CD8-positive, alpha-beta memory T cell (primary cell): ENCODE measurements at regions not wholly inside any gene's neighbourhood (a gene's known extent, or its start where the extent isn't known, plus 50 kb on each side); places are given as distances from the start of the nearest gene placed in this dataset.

Source experiments
- CTCF ChIA-PET: fragments of 350-600 bp; sonication (Branson Sonifier 250); formaldehyde crosslinking; loops from one replicate; lab custom pipeline; 2021; ENCODE audit warnings: antibody characterized with exemption; lab: Charles Lee
- POLR2A ChIA-PET: fragments of 350-600 bp; sonication (Branson Sonifier 250); formaldehyde crosslinking; loops from one replicate; lab custom pipeline; 2021; ENCODE audit warnings: antibody characterized with exemption; lab: Charles Lee
- DNase-seq, 5 donors: peaks; one replicate each; pipeline versions ENCODE4 v3.0.0 to v3.0.0-alpha.2; 2020 to 2022; ENCODE audit warnings: mixed read lengths in 1 of 5
- H3K27ac ChIP-seq: one replicate; pipeline ENCODE4 v1.7.0; 2013; ENCODE audit warnings: low read depth, mild to moderate bottlenecking, low read length, moderate library complexity
- H3K27me3 ChIP-seq: 2 replicates; pipeline ENCODE4 v1.7.0; 2013; ENCODE audit warnings: low read length, mild to moderate bottlenecking; ENCODE audit not compliant: insufficient read depth, poor library complexity, severe bottlenecking
- H3K36me3 ChIP-seq: 2 replicates; pipeline ENCODE4 v1.7.0; 2013; ENCODE audit warnings: mild to moderate bottlenecking, low read length, moderate library complexity; ENCODE audit not compliant: insufficient read depth
- H3K4me1 ChIP-seq: 2 replicates; pipeline ENCODE4 v1.7.0; 2013; ENCODE audit warnings: mild to moderate bottlenecking, low read length, moderate library complexity; ENCODE audit not compliant: insufficient read depth
- H3K4me3 ChIP-seq: 2 replicates; pipeline ENCODE4 v1.7.0; 2013; ENCODE audit warnings: mild to moderate bottlenecking, low read length
- H3K9me3 ChIP-seq: 2 replicates; pipeline ENCODE4 v1.7.0; 2013; ENCODE audit warnings: mild to moderate bottlenecking, low read length
- H3K27ac Mint-ChIP-seq, 8 donors: one replicate each; pipeline ENCODE4 v1.8.0; 2020 to 2021; ENCODE audit warnings: mixed read lengths in 8 of 8, mild to moderate bottlenecking in 6 of 8, inconsistent platforms in 3 of 8, moderate library complexity in 3 of 8
- H3K27me3 Mint-ChIP-seq, 2 donors: one replicate each; pipeline ENCODE4 v1.8.0; 2020 to 2021; ENCODE audit warnings: mixed read lengths in 2 of 2, mild to moderate bottlenecking in 1 of 2, moderate library complexity in 1 of 2
- H3K36me3 Mint-ChIP-seq, 3 donors: one replicate each; pipeline ENCODE4 v1.8.0; 2020 to 2021; ENCODE audit warnings: mixed read lengths in 3 of 3, inconsistent platforms in 1 of 3, mild to moderate bottlenecking in 1 of 3
- H3K4me1 Mint-ChIP-seq, 3 donors: one replicate each; pipeline ENCODE4 v1.8.0; 2020 to 2021; ENCODE audit warnings: mixed read lengths in 3 of 3, inconsistent platforms in 1 of 3, mild to moderate bottlenecking in 1 of 3
- H3K4me3 Mint-ChIP-seq, 7 donors: one replicate each; pipeline ENCODE4 v1.8.0; 2020 to 2021; ENCODE audit warnings: mixed read lengths in 7 of 7, mild to moderate bottlenecking in 6 of 7, moderate library complexity in 4 of 7, inconsistent platforms in 2 of 7
- H3K9me3 Mint-ChIP-seq, 5 donors: one replicate each; pipeline ENCODE4 v1.8.0; 2020 to 2022; ENCODE audit warnings: mixed read lengths in 5 of 5, mild to moderate bottlenecking in 3 of 5, moderate library complexity in 2 of 5, inconsistent platforms in 1 of 5

GRCh38 chr21:41641821-41642701, 124.8 kb downstream of the RIPK4 start:
- no peak overlapping the region for H3K4me3 ChIP-seq
- ChIA-PET CTCF (no interaction called here), POLR2A (no interaction called here)
- H3K27me3 ChIP-seq: no peaks in the 10 kb centered on the region
- no peak for DNase-seq
- Mint-ChIP-seq H3K9me3 (no peaks in the 10 kb centered on the region), H3K27ac (no peak overlapping the region), H3K27me3 (peaks cover 15 to 43% of the 10 kb centered on the region in 2 donors), H3K4me1 (no peaks in the 10 kb centered on the region), H3K4me3 (no peak overlapping the region), H3K36me3 (no peaks in the 10 kb centered on the region)
- no peaks in the 10 kb centered on the region for H3K4me1 ChIP-seq
- H3K9me3 ChIP-seq: no peaks in the 10 kb centered on the region
- H3K27ac ChIP-seq: no peak overlapping the region
- H3K36me3 ChIP-seq: no peaks in the 10 kb centered on the region

GRCh38 chr21:41641510-41641815, 125.4 kb downstream of the RIPK4 start:
- DNase-seq: no peak
- Mint-ChIP-seq H3K27me3 (peaks cover 15 to 43% of the 10 kb centered on the region in 2 donors), H3K36me3 (no peaks in the 10 kb centered on the region), H3K4me3 (no peak overlapping the region), H3K27ac (no peak overlapping the region), H3K9me3 (no peaks in the 10 kb centered on the region), H3K4me1 (no peaks in the 10 kb centered on the region)
- no peaks in the 10 kb centered on the region for H3K9me3 ChIP-seq
- no peaks in the 10 kb centered on the region for H3K27me3 ChIP-seq
- POLR2A ChIA-PET: no interaction called here
- no peak overlapping the region for H3K27ac ChIP-seq
- CTCF ChIA-PET: no interaction called here
- no peak overlapping the region for H3K4me3 ChIP-seq
- no peaks in the 10 kb centered on the region for H3K4me1 ChIP-seq
- H3K36me3 ChIP-seq: no peaks in the 10 kb centered on the region

- Mint-ChIP-seq H3K27me3 (peaks cover 15 to 43% of the 10 kb centered on the region in 2 donors), H3K27ac (no peak overlapping the region), H3K9me3 (no peaks in the 10 kb centered on the region), H3K4me1 (no peaks in the 10 kb centered on the region), H3K36me3 (no peaks in the 10 kb centered on the region), H3K4me3 (no peak overlapping the region)
- H3K36me3 ChIP-seq: no peaks in the 10 kb centered on the region
- no peak overlapping the region for H3K27ac ChIP-seq
- H3K4me3 ChIP-seq: no peak overlapping the region
- no peaks in the 10 kb centered on the region for H3K27me3 ChIP-seq
- DNase-seq: no peak
- H3K9me3 ChIP-seq: no peaks in the 10 kb centered on the region
- POLR2A ChIA-PET: no interaction called here
- H3K4me1 ChIP-seq: no peaks in the 10 kb centered on the region
- CTCF ChIA-PET: no interaction called here
These were observed 125.9 kb downstream of the RIPK4 start for GRCh38 chr21:41640748-41641509.

GRCh38 chr21:41639766-41640165, 127.1 kb downstream of the RIPK4 start:
- POLR2A ChIA-PET: no interaction called here
- peaks cover 0 to 2% (median 0%) of the 10 kb centered on the region in 5 donors for H3K9me3 Mint-ChIP-seq
- DNase-seq: no peak
- H3K9me3 ChIP-seq: no peaks in the 10 kb centered on the region
- no peak overlapping the region for H3K4me3 ChIP-seq
- H3K4me1 ChIP-seq: no peaks in the 10 kb centered on the region
- H3K4me1 Mint-ChIP-seq: no peaks in the 10 kb centered on the region
- H3K27ac ChIP-seq: no peak overlapping the region
- H3K36me3 ChIP-seq: no peaks in the 10 kb centered on the region
- H3K4me3 Mint-ChIP-seq: no peak overlapping the region
- H3K27me3 Mint-ChIP-seq: peaks cover 15 to 41% of the 10 kb centered on the region in 2 donors
- H3K36me3 Mint-ChIP-seq: peaks cover 0 to 2% (median 0%) of the 10 kb centered on the region in 3 donors
- no peak overlapping the region for H3K27ac Mint-ChIP-seq
- CTCF ChIA-PET: no interaction called here
- H3K27me3 ChIP-seq: no peaks in the 10 kb centered on the region

- H3K36me3 ChIP-seq: no peaks in the 10 kb centered on the region
- Mint-ChIP-seq H3K4me1 (no peaks in the 10 kb centered on the region), H3K36me3 (peaks cover 0 to 2% (median 0%) of the 10 kb centered on the region in 3 donors), H3K27me3 (peaks cover 15 to 40% of the 10 kb centered on the region in 2 donors), H3K4me3 (no peak overlapping the region), H3K9me3 (peaks cover 0 to 2% (median 0%) of the 10 kb centered on the region in 5 donors), H3K27ac (no peak overlapping the region)
- H3K9me3 ChIP-seq: no peaks in the 10 kb centered on the region
- H3K27ac ChIP-seq: no peak overlapping the region
- ChIA-PET CTCF (no interaction called here), POLR2A (no interaction called here)
- no peaks in the 10 kb centered on the region for H3K27me3 ChIP-seq
- H3K4me1 ChIP-seq: no peaks in the 10 kb centered on the region
- no peak for DNase-seq
- H3K4me3 ChIP-seq: no peak overlapping the region
These were observed 127.5 kb downstream of the RIPK4 start for GRCh38 chr21:41639336-41639735.

- Mint-ChIP-seq H3K4me1 (no peaks in the 10 kb centered on the region), H3K27me3 (peaks cover 15 to 40% of the 10 kb centered on the region in 2 donors), H3K27ac (no peak overlapping the region), H3K4me3 (no peak overlapping the region), H3K9me3 (peaks cover 0 to 2% (median 0%) of the 10 kb centered on the region in 5 donors), H3K36me3 (peaks cover 0 to 2% (median 0%) of the 10 kb centered on the region in 3 donors)
- no peak overlapping the region for H3K4me3 ChIP-seq
- H3K27me3 ChIP-seq: no peaks in the 10 kb centered on the region
- no peaks in the 10 kb centered on the region for H3K9me3 ChIP-seq
- H3K27ac ChIP-seq: no peak overlapping the region
- H3K4me1 ChIP-seq: no peaks in the 10 kb centered on the region
- ChIA-PET POLR2A (no interaction called here), CTCF (no interaction called here)
- DNase-seq: no peak
- H3K36me3 ChIP-seq: no peaks in the 10 kb centered on the region
These were observed 128.6 kb downstream of the RIPK4 start for GRCh38 chr21:41638201-41638790.

GRCh38 chr21:41636636-41637630, 129.0 kb upstream of the TMPRSS2 start:
- Histone ChIP-seq H3K4me1 (no peaks in the 10 kb centered on the region), H3K4me3 (no peak overlapping the region), H3K27me3 (no peaks in the 10 kb centered on the region), H3K9me3 (no peaks in the 10 kb centered on the region), H3K36me3 (no peaks in the 10 kb centered on the region), H3K27ac (no peak overlapping the region)
- CTCF ChIA-PET: no interaction called here
- Mint-ChIP-seq H3K27ac (peak overlapping the region in 1 of 8 donors; percentile 77), H3K4me3 (no peak overlapping the region), H3K9me3 (peaks cover 0 to 2% (median 0%) of the 10 kb centered on the region in 5 donors), H3K4me1 (no peaks in the 10 kb centered on the region), H3K27me3 (peaks cover 13 to 32% of the 10 kb centered on the region in 2 donors), H3K36me3 (peaks cover 0 to 2% (median 0%) of the 10 kb centered on the region in 3 donors)
- POLR2A ChIA-PET: no interaction called here
- no peak for DNase-seq
